CD14-positive monocyte (primary cell): ENCODE measurements at regions not wholly inside any gene's neighbourhood (a gene's known extent, or its start where the extent isn't known, plus 50 kb on each side); places are given as distances from the start of the nearest gene placed in this dataset.

Experiments
- DNase-seq, 3 donors: peaks; one replicate each; pipeline ENCODE4 v3.0.0-alpha.2; 2011 to 2022
- H2AFZ ChIP-seq: 2 replicates; pipeline ENCODE4 v1.6.0; 2012; ENCODE audit warnings: mild to moderate bottlenecking, low read depth, low read length, inconsistent platforms; ENCODE audit not compliant: insufficient read depth, poor library complexity, severe bottlenecking
- H3K27ac ChIP-seq, 2 donors: 1 replicate in 1 of 2; 2 replicates in 1 of 2; pipeline ENCODE4 v1.5.1; 2012 to 2013; ENCODE audit warnings: low read length in 2 of 2, control low read depth in 1 of 2, inconsistent platforms in 1 of 2, low read depth in 1 of 2, mild to moderate bottlenecking in 1 of 2
- H3K27me3 ChIP-seq, 2 donors: one replicate each; pipeline versions ENCODE4 v1.6.0 to v1.6.1; 2011 to 2013; ENCODE audit warnings: low read length in 2 of 2; ENCODE audit not compliant: control insufficient read depth in 2 of 2, insufficient read depth in 2 of 2
- H3K36me3 ChIP-seq, 2 donors: replicated peaks in 1 of 2; 1 replicate in 1 of 2; 2 replicates in 1 of 2; pipeline versions ENCODE4 v1.5.1 to v1.6.1; 2012 to 2013; ENCODE audit warnings: low read length in 2 of 2, control low read depth in 1 of 2, inconsistent platforms in 1 of 2, mild to moderate bottlenecking in 1 of 2; ENCODE audit not compliant: insufficient read depth in 2 of 2, control insufficient read depth in 1 of 2
- H3K4me1 ChIP-seq, 2 donors: 1 replicate in 1 of 2; 2 replicates in 1 of 2; pipeline versions ENCODE4 v1.5.1 to v1.6.1; 2012 to 2013; ENCODE audit warnings: low read length in 2 of 2, control low read depth in 1 of 2, inconsistent platforms in 1 of 2, mild to moderate bottlenecking in 1 of 2, moderate library complexity in 1 of 2; ENCODE audit not compliant: insufficient read depth in 2 of 2, control insufficient read depth in 1 of 2
- H3K4me2 ChIP-seq: replicated peaks from 2 replicates; pipeline ENCODE3; 2012; ENCODE audit warnings: low read length, moderate library complexity, mild to moderate bottlenecking; ENCODE audit not compliant: poor library complexity, severe bottlenecking; ENCODE audit errors: extremely low read depth
- H3K4me3 ChIP-seq, 3 experiments: fragments of 200-600 bp in 1 of 3; sonication (generic) in 1 of 3; replicated peaks in 1 of 3; 1 replicate in 2 of 3; 2 replicates in 1 of 3; pipeline ENCODE4 v1.5.1; 2011 to 2013; ENCODE audit warnings: low read length in 3 of 3, mild to moderate bottlenecking in 3 of 3, control low read depth in 2 of 3, low read depth in 2 of 3, inconsistent platforms in 1 of 3, moderate library complexity in 1 of 3
- H3K79me2 ChIP-seq: 2 replicates; pipeline ENCODE4 v1.6.0; 2012; ENCODE audit warnings: mild to moderate bottlenecking, control low read depth, inconsistent platforms, low read length, moderate library complexity; ENCODE audit not compliant: insufficient read depth
- H3K9ac ChIP-seq: 2 replicates; pipeline ENCODE4 v1.6.0; 2017; ENCODE audit warnings: low read length, mild to moderate bottlenecking; ENCODE audit not compliant: insufficient read depth, poor library complexity, severe bottlenecking
- H3K9me3 ChIP-seq, 2 donors: replicated peaks in 1 of 2; 1 replicate in 1 of 2; 2 replicates in 1 of 2; pipeline versions ENCODE4 v1.5.1 to v1.6.1; 2012 to 2013; ENCODE audit warnings: low read length in 2 of 2, control low read depth in 1 of 2; ENCODE audit not compliant: control insufficient read depth in 1 of 2, insufficient read depth in 1 of 2
- H4K20me1 ChIP-seq: 2 replicates; pipeline ENCODE4 v1.6.0; 2012; ENCODE audit warnings: mild to moderate bottlenecking, low read length, control low read depth, moderate library complexity; ENCODE audit not compliant: insufficient read depth
- H3K27ac Mint-ChIP-seq, 7 donors: one replicate each; pipeline ENCODE4 v1.8.0; 2020; ENCODE audit warnings: mild to moderate bottlenecking in 7 of 7, mixed read lengths in 7 of 7, moderate library complexity in 6 of 7, inconsistent platforms in 2 of 7
- H3K27me3 Mint-ChIP-seq, 3 donors: one replicate each; pipeline ENCODE4 v1.8.0; 2021 to 2022; ENCODE audit warnings: low read depth in 3 of 3, mild to moderate bottlenecking in 3 of 3, mixed read lengths in 3 of 3, moderate library complexity in 3 of 3, inconsistent platforms in 1 of 3
- H3K36me3 Mint-ChIP-seq, 2 donors: one replicate each; pipeline ENCODE4 v1.8.0; 2020; ENCODE audit warnings: mixed read lengths in 2 of 2, inconsistent platforms in 1 of 2, mild to moderate bottlenecking in 1 of 2
- H3K4me1 Mint-ChIP-seq: one replicate; pipeline ENCODE4 v1.8.0; 2020; ENCODE audit warnings: mild to moderate bottlenecking, mixed read lengths
- H3K4me3 Mint-ChIP-seq, 2 donors: one replicate each; pipeline ENCODE4 v1.8.0; 2020; ENCODE audit warnings: mild to moderate bottlenecking in 2 of 2, mixed read lengths in 2 of 2, moderate library complexity in 1 of 2
- H3K9me3 Mint-ChIP-seq, 7 donors: one replicate each; pipeline ENCODE4 v1.8.0; 2020 to 2022; ENCODE audit warnings: mixed read lengths in 7 of 7, mild to moderate bottlenecking in 6 of 7, moderate library complexity in 6 of 7, inconsistent platforms in 2 of 7
- CTCF ChIP-seq: fragments of 200-600 bp; IDR thresholded peaks from one replicate; pipeline ENCODE4 v1.8.0; 2022; ENCODE audit warnings: antibody characterized with exemption, mild to moderate bottlenecking
- WGBS: methylation state at CpG from one replicate; pipeline ENCODE4 v1.1.5; 2013; ENCODE audit warnings: missing lambda C conversion rate; ENCODE audit not compliant: insufficient coverage; 5-methylcytosine and 5-hydroxymethylcytosine counted together
- intact Hi-C, 2 donors: fragments of 100-400 bp; cut with micrococcal nuclease; formaldehyde crosslinking; loops; one replicate each; pipeline versions ENCODE4 v1.15.0 to v1.15.1; 2023

- no peak overlapping the region for H3K4me3 Mint-ChIP-seq
- Histone ChIP-seq H3K4me2 (no peak overlapping the region), H3K27me3 (no peaks in the 10 kb centered on the region), H3K4me1 (no peaks in the 10 kb centered on the region), H3K79me2 (no peaks in the 10 kb centered on the region), H2AFZ (no peak overlapping the region), H3K4me3 (no peak overlapping the region), H3K36me3 (no peaks in the 10 kb centered on the region), H4K20me1 (no peaks in the 10 kb centered on the region), H3K27ac (no peak overlapping the region), H3K9me3 (peaks cover 9 to 18% of the 10 kb centered on the region in 2 donors), H3K9ac (no peak overlapping the region)
- no peaks in the 10 kb centered on the region for H3K4me1 Mint-ChIP-seq
- DNase-seq = no peak
- intact Hi-C loops = no loop called here
- WGBS = 93% methylated on average over 16 of the region's 21 CpGs
- no peak for TF ChIP-seq CTCF
- peaks cover 0 to 1% (median 0%) of the 10 kb centered on the region in 3 donors for H3K27me3 Mint-ChIP-seq
- H3K27ac Mint-ChIP-seq = peak overlapping the region in 1 of 7 donors; percentile 23
- H3K9me3 Mint-ChIP-seq = peaks cover 2 to 14% (median 5%) of the 10 kb centered on the region in 7 donors
- no peaks in the 10 kb centered on the region for H3K36me3 Mint-ChIP-seq
Measured at GRCh38 chr15:36067483-36068274, 511.7 kb upstream of the CDIN1 start.

- no peaks in the 10 kb centered on the region for H4K20me1 ChIP-seq
- DNase-seq = no peak
- H3K27ac Mint-ChIP-seq = no peak overlapping the region
- no peaks in the 10 kb centered on the region for H3K36me3 ChIP-seq
- H3K79me2 ChIP-seq = no peaks in the 10 kb centered on the region
- H3K9ac ChIP-seq = no peak overlapping the region
- H3K4me2 ChIP-seq = no peak overlapping the region
- no peak for TF ChIP-seq CTCF
- H3K27me3 Mint-ChIP-seq = peaks cover 0 to 1% (median 0%) of the 10 kb centered on the region in 3 donors
- no peaks in the 10 kb centered on the region for H3K36me3 Mint-ChIP-seq
- H3K4me3 ChIP-seq = no peak overlapping the region
- peaks cover 0 to 5% (median 2%) of the 10 kb centered on the region in 7 donors for H3K9me3 Mint-ChIP-seq
- intact Hi-C loops = no loop called here
- no peak overlapping the region for H2AFZ ChIP-seq
- peaks cover 0 to 15% of the 10 kb centered on the region in 2 donors for H3K9me3 ChIP-seq
- no peaks in the 10 kb centered on the region for H3K4me1 Mint-ChIP-seq
- no peaks in the 10 kb centered on the region for H3K4me1 ChIP-seq
- H3K27ac ChIP-seq = no peak overlapping the region
- no peak overlapping the region for H3K4me3 Mint-ChIP-seq
- no peaks in the 10 kb centered on the region for H3K27me3 ChIP-seq
Measured at GRCh38 chr15:36075333-36075732, 504.1 kb upstream of the CDIN1 start.
